ENCODE measurements at regions not wholly inside any gene's neighbourhood (a gene's known extent, or its start where the extent isn't known, plus 50 kb on each side); places are given as distances from the start of the nearest gene placed in this dataset.

DNA sequence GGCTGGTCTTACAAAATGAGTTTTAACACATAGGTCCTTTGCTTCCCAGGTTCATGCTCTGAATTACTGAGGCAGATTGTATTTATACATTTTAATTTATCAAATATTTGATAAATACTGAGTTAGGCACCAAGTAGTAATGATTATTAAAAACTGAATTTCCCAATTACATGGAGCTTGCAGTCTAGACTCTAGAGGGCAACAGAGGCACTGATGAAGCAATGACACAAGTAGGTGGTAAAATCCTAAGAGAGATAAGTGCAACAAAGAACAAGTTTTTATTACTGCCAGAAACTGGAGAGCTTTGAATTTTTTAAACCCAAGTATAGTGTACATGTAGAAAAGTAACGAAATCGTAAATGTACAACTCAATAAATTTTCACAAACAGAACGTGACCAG lies 406.2 kb upstream of the RARB start:
- no peaks in the 10 kb centered on the region for H3K27me3 ChIP-seq (replicated peaks; ENCODE audit: insufficient read depth, low read length)
- H3K79me2 ChIP-seq (ENCODE audit: low read length): no peaks in the 10 kb centered on the region
- TF ChIP-seq, protein P1, sequence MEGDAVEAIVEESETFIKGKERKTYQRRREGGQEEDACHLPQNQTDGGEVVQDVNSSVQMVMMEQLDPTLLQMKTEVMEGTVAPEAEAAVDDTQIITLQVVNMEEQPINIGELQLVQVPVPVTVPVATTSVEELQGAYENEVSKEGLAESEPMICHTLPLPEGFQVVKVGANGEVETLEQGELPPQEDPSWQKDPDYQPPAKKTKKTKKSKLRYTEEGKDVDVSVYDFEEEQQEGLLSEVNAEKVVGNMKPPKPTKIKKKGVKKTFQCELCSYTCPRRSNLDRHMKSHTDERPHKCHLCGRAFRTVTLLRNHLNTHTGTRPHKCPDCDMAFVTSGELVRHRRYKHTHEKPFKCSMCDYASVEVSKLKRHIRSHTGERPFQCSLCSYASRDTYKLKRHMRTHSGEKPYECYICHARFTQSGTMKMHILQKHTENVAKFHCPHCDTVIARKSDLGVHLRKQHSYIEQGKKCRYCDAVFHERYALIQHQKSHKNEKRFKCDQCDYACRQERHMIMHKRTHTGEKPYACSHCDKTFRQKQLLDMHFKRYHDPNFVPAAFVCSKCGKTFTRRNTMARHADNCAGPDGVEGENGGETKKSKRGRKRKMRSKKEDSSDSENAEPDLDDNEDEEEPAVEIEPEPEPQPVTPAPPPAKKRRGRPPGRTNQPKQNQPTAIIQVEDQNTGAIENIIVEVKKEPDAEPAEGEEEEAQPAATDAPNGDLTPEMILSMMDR (IDR thresholded peaks at IDR 0.05; ENCODE audit: low read length): peak; percentile 23
- no peak for TF ChIP-seq EZH2 (optimal IDR thresholded peaks at IDR 0.05; ENCODE audit: low read depth, low read length)
- H2AFZ ChIP-seq (ENCODE audit: low read length): no peak overlapping the region
- H3K27ac ChIP-seq (ENCODE audit: low read length): no peak overlapping the region
- H4K20me1 ChIP-seq (ENCODE audit: insufficient read depth, low read length): no peaks in the 10 kb centered on the region
- no peaks in the 10 kb centered on the region for H3K9me2 ChIP-seq (replicated peaks; ENCODE audit: insufficient read depth, low read length)
- no peaks in the 10 kb centered on the region for H3K36me3 ChIP-seq (replicated peaks; ENCODE audit: insufficient read depth, low read length)
- no peaks in the 10 kb centered on the region for H3K4me1 ChIP-seq (ENCODE audit: low read length)
- DNase-seq: no peak
- no peak overlapping the region for H3K4me2 ChIP-seq (ENCODE audit: low read depth, low read length)
- H3K4me3 ChIP-seq (ENCODE audit: low read length): no peak overlapping the region
- no peaks in the 10 kb centered on the region for H3F3A ChIP-seq (ENCODE audit: insufficient read depth, low read length)
- H3K9ac ChIP-seq (ENCODE audit: low read length): no peak overlapping the region
- no peaks in the 10 kb centered on the region for H3K9me3 ChIP-seq (replicated peaks; ENCODE audit: insufficient read depth, low read length)

DNA sequence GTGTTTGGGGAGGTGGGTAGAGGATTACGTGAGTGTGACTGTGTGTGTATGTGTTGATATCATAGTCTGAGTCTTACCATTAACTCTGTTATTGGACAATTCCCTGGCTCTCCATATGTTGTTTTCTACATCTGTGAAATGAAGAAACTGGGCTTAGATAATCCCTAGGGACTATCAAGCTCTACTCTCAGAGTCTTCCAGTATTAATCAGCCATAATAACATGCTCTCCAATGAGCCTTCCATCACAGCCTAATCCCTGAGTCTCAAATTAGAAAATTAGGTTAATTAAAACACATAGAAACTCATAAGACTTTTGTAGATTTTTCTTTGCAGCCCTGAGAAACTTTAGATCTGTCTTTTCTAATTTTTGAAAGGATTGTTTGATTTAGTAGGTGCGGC lies 404.2 kb upstream of the RARB start:
- DNase-seq: no peak
- Histone ChIP-seq H3K4me1 (ENCODE audit: low read length) (no peaks in the 10 kb centered on the region), H3K9ac (ENCODE audit: low read length) (no peak overlapping the region), H3K27me3 (replicated peaks; ENCODE audit: insufficient read depth, low read length) (no peaks in the 10 kb centered on the region), H3K9me2 (replicated peaks; ENCODE audit: insufficient read depth, low read length) (no peaks in the 10 kb centered on the region), H3K9me3 (replicated peaks; ENCODE audit: insufficient read depth, low read length) (no peaks in the 10 kb centered on the region), H3F3A (ENCODE audit: insufficient read depth, low read length) (no peaks in the 10 kb centered on the region), H2AFZ (ENCODE audit: low read length) (no peak overlapping the region), H3K4me2 (ENCODE audit: low read depth, low read length) (no peak overlapping the region), H3K36me3 (replicated peaks; ENCODE audit: insufficient read depth, low read length) (no peaks in the 10 kb centered on the region), H4K20me1 (ENCODE audit: insufficient read depth, low read length) (no peaks in the 10 kb centered on the region), H3K27ac (ENCODE audit: low read length) (no peak overlapping the region), H3K4me3 (ENCODE audit: low read length) (no peak overlapping the region), H3K79me2 (ENCODE audit: low read length) (no peaks in the 10 kb centered on the region)
- no peak for TF ChIP-seq EZH2phosphoT487 (IDR thresholded peaks at IDR 0.05; ENCODE audit: low read length)

DNA sequence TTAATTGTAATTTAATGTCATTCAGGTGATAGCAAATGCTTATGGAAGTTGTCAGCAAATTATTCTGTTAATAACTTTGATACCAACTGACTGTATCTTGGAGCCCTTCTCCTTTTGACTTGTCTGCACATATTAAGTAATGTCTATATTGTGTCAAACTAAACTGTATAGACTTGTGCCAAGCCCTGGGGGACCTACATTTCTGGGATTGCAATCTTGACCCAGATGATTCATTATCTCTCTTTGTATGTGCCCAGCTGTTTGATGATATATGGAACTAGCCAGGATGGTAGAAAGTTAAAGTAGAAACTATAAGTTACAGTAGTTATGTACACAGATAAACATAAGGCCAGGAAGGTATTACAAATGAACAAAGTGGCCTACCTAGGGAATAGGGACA lies 402.8 kb upstream of the RARB start:
- Histone ChIP-seq H3K36me3 (replicated peaks; ENCODE audit: insufficient read depth, low read length) (no peaks in the 10 kb centered on the region), H3K9ac (ENCODE audit: low read length) (no peak overlapping the region), H2AFZ (ENCODE audit: low read length) (no peak overlapping the region), H3K4me2 (ENCODE audit: low read depth, low read length) (no peak overlapping the region), H3K79me2 (ENCODE audit: low read length) (no peaks in the 10 kb centered on the region), H3K9me3 (replicated peaks; ENCODE audit: insufficient read depth, low read length) (no peaks in the 10 kb centered on the region), H3K4me1 (ENCODE audit: low read length) (no peaks in the 10 kb centered on the region), H3K4me3 (ENCODE audit: low read length) (no peak overlapping the region), H3K9me2 (replicated peaks; ENCODE audit: insufficient read depth, low read length) (no peaks in the 10 kb centered on the region), H3K27me3 (replicated peaks; ENCODE audit: insufficient read depth, low read length) (no peaks in the 10 kb centered on the region), H3K27ac (ENCODE audit: low read length) (no peak overlapping the region), H3F3A (ENCODE audit: insufficient read depth, low read length) (no peaks in the 10 kb centered on the region), H4K20me1 (ENCODE audit: insufficient read depth, low read length) (no peaks in the 10 kb centered on the region)
- DNase-seq: no peak
- no peak for TF ChIP-seq EZH2phosphoT487 (IDR thresholded peaks at IDR 0.05; ENCODE audit: low read length)
- no peak for TF ChIP-seq EZH2 (optimal IDR thresholded peaks at IDR 0.05; ENCODE audit: low read depth, low read length)
- TF ChIP-seq, protein P1 (IDR thresholded peaks at IDR 0.05; ENCODE audit: low read length): no peak

DNA sequence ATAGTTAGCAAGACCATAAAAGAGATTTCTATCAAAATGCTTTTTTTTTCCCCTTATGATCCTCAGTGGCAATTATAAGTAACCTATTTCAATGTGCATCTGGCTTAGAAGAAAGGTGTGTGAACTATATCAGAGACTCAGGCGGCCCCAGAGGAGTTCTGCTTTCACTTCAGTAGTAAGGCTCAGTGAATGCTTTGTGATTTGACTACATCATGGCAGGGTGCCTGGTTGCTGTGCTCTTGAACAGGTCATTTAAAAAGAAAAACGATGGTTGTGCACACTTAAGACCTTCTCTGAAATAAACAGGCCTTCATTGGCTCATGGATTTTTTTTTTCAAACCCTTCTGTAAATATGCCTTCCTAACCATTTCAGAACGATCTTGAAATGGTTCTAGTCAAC lies 400.4 kb upstream of the RARB start:
- Histone ChIP-seq H3K36me3 (replicated peaks; ENCODE audit: insufficient read depth, low read length) (no peaks in the 10 kb centered on the region), H3K27me3 (replicated peaks; ENCODE audit: insufficient read depth, low read length) (no peaks in the 10 kb centered on the region), H3K9ac (ENCODE audit: low read length) (no peak overlapping the region), H3K9me3 (replicated peaks; ENCODE audit: insufficient read depth, low read length) (no peaks in the 10 kb centered on the region), H4K20me1 (ENCODE audit: insufficient read depth, low read length) (no peaks in the 10 kb centered on the region), H3K79me2 (ENCODE audit: low read length) (no peaks in the 10 kb centered on the region), H3K4me3 (ENCODE audit: low read length) (no peak overlapping the region), H3K9me2 (replicated peaks; ENCODE audit: insufficient read depth, low read length) (no peaks in the 10 kb centered on the region), H2AFZ (ENCODE audit: low read length) (no peak overlapping the region), H3F3A (ENCODE audit: insufficient read depth, low read length) (no peaks in the 10 kb centered on the region), H3K4me1 (ENCODE audit: low read length) (no peaks in the 10 kb centered on the region), H3K27ac (ENCODE audit: low read length) (no peak overlapping the region), H3K4me2 (ENCODE audit: low read depth, low read length) (no peak overlapping the region)
- TF ChIP-seq EZH2 (optimal IDR thresholded peaks at IDR 0.05; ENCODE audit: low read depth, low read length) (no peak), EZH2phosphoT487 (IDR thresholded peaks at IDR 0.05; ENCODE audit: low read length) (no peak)
- TF ChIP-seq, protein P1 (IDR thresholded peaks at IDR 0.05; ENCODE audit: low read length): no peak
- DNase-seq: no peak
